PC-3 (cell line): ENCODE measurements at regions not wholly inside any gene's neighbourhood (a gene's known extent, or its start where the extent isn't known, plus 50 kb on each side); places are given as distances from the start of the nearest gene placed in this dataset.
A peak's percentile ranks its signal among the peaks of the same experiment; 100 is the strongest.

Source experiments
- ATAC-seq: fragments of 200-7000 bp; cut with Tn5 transposase; 2 replicates; pipeline ENCODE4 v1.9.1; 2020; ENCODE audit warnings: mild to moderate bottlenecking, moderate library complexity
- BruUV-seq: library from RNA; stranded (reverse); fragments of 400-500 nt; replicated peaks from 2 replicates; lab custom pipeline; 2021; lab: Mats Ljungman, UMichigan
- CTCF ChIA-PET: fragments of 300-600 bp; sonication (Branson Sonifier 250); formaldehyde crosslinking; loops from one replicate; lab custom pipeline; 2022; ENCODE audit warnings: antibody characterized with exemption; lab: Charles Lee
- POLR2A ChIA-PET: fragments of 300-600 bp; sonication (Branson Sonifier 250); formaldehyde crosslinking; loops from one replicate; lab custom pipeline; 2022; ENCODE audit warnings: antibody characterized with exemption; ENCODE audit not compliant: unreplicated experiment; lab: Charles Lee
- DNase-seq: peaks from one replicate; pipeline ENCODE4 v3.0.0-alpha.2; 2015
- H2AFZ ChIP-seq: fragments of 300-600 bp; sonication (generic); 2 replicates; pipeline ENCODE4 v1.6.0; 2016; ENCODE audit warnings: antibody characterized with exemption, low read length
- H3F3A ChIP-seq: fragments of 300-600 bp; sonication (generic); one replicate; pipeline ENCODE4 v1.6.0; 2017; ENCODE audit warnings: antibody characterized with exemption, low read length, control low read depth, mild to moderate bottlenecking; ENCODE audit not compliant: unreplicated experiment
- H3K27ac ChIP-seq: fragments of 300-600 bp; sonication (generic); 2 replicates; pipeline ENCODE4 v1.5.1; 2016; ENCODE audit warnings: mild to moderate bottlenecking, low read length
- H3K27me3 ChIP-seq: fragments of 300-600 bp; sonication (generic); 2 replicates; pipeline ENCODE4 v1.6.1; 2016; ENCODE audit warnings: low read length, mixed read lengths
- H3K36me3 ChIP-seq: fragments of 300-600 bp; sonication (generic); 2 replicates; pipeline ENCODE4 v1.6.1; 2016; ENCODE audit warnings: low read depth, mixed run types, low read length, mixed read lengths
- H3K4me1 ChIP-seq: fragments of 300-600 bp; sonication (generic); 2 replicates; pipeline ENCODE4 v1.5.1; 2016; ENCODE audit warnings: low read length; ENCODE audit not compliant: insufficient read depth
- H3K4me2 ChIP-seq: fragments of 300-600 bp; sonication (generic); 2 replicates; pipeline ENCODE4 v1.6.0; 2016; ENCODE audit warnings: low read length
- H3K4me3 ChIP-seq: fragments of 300-600 bp; sonication (generic); 2 replicates; pipeline ENCODE4 v1.5.1; 2016; ENCODE audit warnings: mild to moderate bottlenecking, low read length, mixed read lengths
- H3K79me2 ChIP-seq: fragments of 300-600 bp; sonication (generic); 2 replicates; pipeline ENCODE4 v1.6.1; 2017; ENCODE audit warnings: low read length, mixed read lengths
- H3K9ac ChIP-seq: fragments of 300-600 bp; sonication (generic); 2 replicates; pipeline ENCODE4 v1.6.0; 2016; ENCODE audit warnings: mild to moderate bottlenecking, low read length
- H3K9me2 ChIP-seq: fragments of 300-600 bp; sonication (generic); replicated peaks from 2 replicates; pipeline ENCODE4 v1.6.1; 2016; ENCODE audit warnings: mixed run types, low read length, mixed read lengths
- H3K9me3 ChIP-seq: fragments of 300-600 bp; sonication (generic); 2 replicates; pipeline ENCODE4 v1.6.1; 2016; ENCODE audit warnings: low read length, mixed read lengths
- H4K20me1 ChIP-seq: fragments of 300-600 bp; sonication (generic); 2 replicates; pipeline ENCODE4 v1.6.1; 2016; ENCODE audit warnings: low read length, mixed read lengths
- CTCF ChIP-seq: fragments of 300-600 bp; sonication (generic); conservative IDR thresholded peaks from 2 replicates; pipeline ENCODE4 v1.5.1; 2017; ENCODE audit warnings: antibody characterized with exemption, low read depth, mild to moderate bottlenecking, low read length
- EZH2 ChIP-seq: fragments of 300-600 bp; sonication (generic); IDR thresholded peaks from one replicate; pipeline ENCODE4 v1.6.1; 2017; ENCODE audit warnings: antibody characterized with exemption, mild to moderate bottlenecking, low read length; ENCODE audit not compliant: unreplicated experiment
- EZH2phosphoT487 ChIP-seq: fragments of 300-600 bp; sonication (generic); IDR thresholded peaks from 2 replicates; pipeline ENCODE4 v1.6.1; 2018; ENCODE audit warnings: mild to moderate bottlenecking, antibody characterized with exemption, low read length, borderline replicate concordance
- intact Hi-C: fragments of 100-400 bp; cut with micrococcal nuclease; formaldehyde crosslinking; loops from 2 replicates; pipeline ENCODE4 v1.9.0; 2023

DNA sequence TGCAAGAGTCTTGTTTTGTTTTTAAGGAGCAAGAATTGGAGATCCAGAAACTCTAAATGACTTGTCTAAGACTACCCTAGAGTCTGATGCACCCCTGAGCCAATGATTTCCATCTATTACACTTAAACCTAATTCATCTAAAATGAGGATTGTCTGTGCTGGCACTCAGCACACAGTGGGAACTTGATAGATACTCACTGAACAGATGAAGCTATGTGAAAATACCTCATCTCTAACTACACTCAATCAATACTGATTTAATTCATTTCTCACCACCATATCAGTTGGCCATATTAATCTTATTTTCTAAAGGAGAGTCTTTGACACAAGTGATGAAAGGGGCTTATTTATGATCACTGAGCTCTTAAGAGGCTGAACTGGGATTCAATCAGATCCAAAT is 262.1 kb downstream of the HS3ST1 start:
- Histone ChIP-seq H3K4me3 (no peak overlapping the region), H3K79me2 (no peaks in the 10 kb centered on the region), H3K4me2 (no peak overlapping the region), H4K20me1 (no peaks in the 10 kb centered on the region), H2AFZ (no peak overlapping the region), H3K4me1 (no peaks in the 10 kb centered on the region), H3K27me3 (no peaks in the 10 kb centered on the region), H3K9ac (no peak overlapping the region), H3K9me3 (no peaks in the 10 kb centered on the region), H3F3A (no peaks in the 10 kb centered on the region), H3K36me3 (no peaks in the 10 kb centered on the region), H3K27ac (no peak overlapping the region), H3K9me2 (no peaks in the 10 kb centered on the region)
- ATAC-seq (no peak), DNase-seq (no peak)
- intact Hi-C loops: no loop called here
- ChIA-PET POLR2A (no interaction called here), CTCF (no interaction called here)
- TF ChIP-seq EZH2 (no peak), EZH2phosphoT487 (no peak), CTCF (no peak)
- no TSS peak for BruUV-seq

DNA sequence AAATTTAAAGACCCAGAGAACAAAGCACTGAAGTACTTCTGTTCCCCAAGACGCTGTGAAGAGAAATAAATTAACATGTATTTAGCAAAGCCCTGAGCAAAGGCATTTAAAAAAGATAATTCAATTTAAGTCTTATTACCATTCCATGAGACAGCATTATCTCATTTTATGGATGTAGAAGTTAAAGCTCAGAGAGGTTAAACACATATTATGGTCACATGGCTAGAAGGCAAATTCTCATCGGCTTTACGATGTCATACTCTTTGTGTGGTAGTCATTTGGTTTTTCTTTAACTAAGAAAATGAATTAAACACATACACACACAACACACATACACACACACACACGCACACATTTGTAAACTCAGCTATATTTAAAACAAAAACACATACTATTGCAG is 262.7 kb downstream of the HS3ST1 start:
- Histone ChIP-seq H3K9me3 (no peaks in the 10 kb centered on the region), H3K9me2 (no peaks in the 10 kb centered on the region), H3K4me1 (no peaks in the 10 kb centered on the region), H3K4me2 (no peak overlapping the region), H3K27ac (no peak overlapping the region), H3K9ac (no peak overlapping the region), H4K20me1 (no peaks in the 10 kb centered on the region), H3K27me3 (no peaks in the 10 kb centered on the region), H3F3A (no peaks in the 10 kb centered on the region), H2AFZ (no peak overlapping the region), H3K4me3 (no peak overlapping the region), H3K79me2 (no peaks in the 10 kb centered on the region), H3K36me3 (no peaks in the 10 kb centered on the region)
- no TSS peak for BruUV-seq
- intact Hi-C loops: no loop called here
- TF ChIP-seq EZH2 (no peak), CTCF (no peak)
- ChIA-PET CTCF (no interaction called here), POLR2A (no interaction called here)
- ATAC-seq (no peak), DNase-seq (no peak)

DNA sequence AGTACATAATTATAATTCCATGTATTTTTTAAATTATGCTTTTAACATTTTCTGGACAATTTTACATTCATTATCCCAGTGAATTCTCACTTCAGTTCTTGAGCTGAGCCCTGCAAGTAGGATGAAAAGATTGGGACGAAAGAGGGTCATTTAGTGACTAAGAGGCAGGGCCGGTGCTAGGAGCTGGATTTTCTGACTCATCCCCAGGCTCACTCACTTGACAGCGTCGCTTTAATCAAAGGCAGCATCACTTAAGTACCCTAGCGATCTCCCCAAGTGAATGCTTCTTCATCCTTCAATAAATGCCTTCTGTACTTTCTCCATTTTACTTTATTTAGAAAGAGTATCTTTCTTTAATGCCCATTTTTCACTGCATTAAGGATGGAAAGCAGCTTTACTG is 263.6 kb downstream of the HS3ST1 start:
- peak; percentile 8 for DNase-seq
- Histone ChIP-seq H3K4me2 (no peak overlapping the region), H3F3A (no peaks in the 10 kb centered on the region), H3K9me2 (no peaks in the 10 kb centered on the region), H4K20me1 (no peaks in the 10 kb centered on the region), H3K27me3 (no peaks in the 10 kb centered on the region), H3K27ac (no peak overlapping the region), H2AFZ (no peak overlapping the region), H3K79me2 (no peaks in the 10 kb centered on the region), H3K4me3 (no peak overlapping the region), H3K9ac (no peak overlapping the region), H3K4me1 (no peaks in the 10 kb centered on the region), H3K9me3 (no peaks in the 10 kb centered on the region), H3K36me3 (no peaks in the 10 kb centered on the region)
- POLR2A ChIA-PET: no interaction called here
- TF ChIP-seq CTCF: no peak
- no peak for TF ChIP-seq EZH2
- no peak for TF ChIP-seq EZH2phosphoT487
- CTCF ChIA-PET: no interaction called here
- intact Hi-C loops: no loop called here
- no TSS peak for BruUV-seq
- no peak for ATAC-seq
